GM19455 (cell line): ENCODE measurements at regions not wholly inside any gene's neighbourhood (a gene's known extent, or its start where the extent isn't known, plus 50 kb on each side); places are given as distances from the start of the nearest gene placed in this dataset.

ENCODE experiments used
- ATAC-seq: cut with Tn5 transposase; IDR thresholded peaks from one replicate; pipeline ENCODE4 v1.9.1; 2021; ENCODE audit not compliant: unreplicated experiment

- no peak for ATAC-seq
Observed at GRCh38 chr6:148082696-148083095, 259.9 kb upstream of the SASH1 start.

GRCh38 chr6:148085631-148086331 lies 256.9 kb upstream of the SASH1 start:
- ATAC-seq, result no peak

GRCh38 chr6:148086386-148086785 lies 256.3 kb upstream of the SASH1 start:
- ATAC-seq, result no peak

- no peak for ATAC-seq
Observed at GRCh38 chr6:148086843-148087242, 255.8 kb upstream of the SASH1 start.

- ATAC-seq, result no peak
Observed at GRCh38 chr6:148087659-148088058, 255.0 kb upstream of the SASH1 start.

- no peak for ATAC-seq
Observed at GRCh38 chr6:148090326-148090725, 252.3 kb upstream of the SASH1 start.

- ATAC-seq, result no peak
Observed at GRCh38 chr6:148091394-148091793, 251.2 kb upstream of the SASH1 start.

- no peak for ATAC-seq
Observed at GRCh38 chr6:148103436-148103835, 239.2 kb upstream of the SASH1 start.

- ATAC-seq, result no peak
Observed at GRCh38 chr6:148104131-148104530, 238.5 kb upstream of the SASH1 start.

- ATAC-seq, result no peak
Observed at GRCh38 chr6:148105695-148106094, 236.9 kb upstream of the SASH1 start.

GRCh38 chr6:148107911-148108310 lies 234.7 kb upstream of the SASH1 start:
- no peak for ATAC-seq

- ATAC-seq, result no peak
Observed at GRCh38 chr6:148109732-148110131, 232.9 kb upstream of the SASH1 start.

- no peak for ATAC-seq
Observed at GRCh38 chr6:148110925-148111324, 231.7 kb upstream of the SASH1 start.

- ATAC-seq, result no peak
Observed at GRCh38 chr6:148112851-148113319, 229.8 kb upstream of the SASH1 start.

GRCh38 chr6:148116001-148116400 lies 226.6 kb upstream of the SASH1 start:
- ATAC-seq, result no peak

- ATAC-seq, result no peak
Observed at GRCh38 chr6:148118244-148118643, 224.4 kb upstream of the SASH1 start.

- ATAC-seq, result no peak
Observed at GRCh38 chr6:148128014-148128730, 214.5 kb upstream of the SASH1 start.

GRCh38 chr6:148134592-148134991 lies 208.0 kb upstream of the SASH1 start:
- ATAC-seq, result no peak

GRCh38 chr6:148136586-148136985 lies 206.1 kb upstream of the SASH1 start:
- no peak for ATAC-seq

GRCh38 chr6:148137652-148138051 lies 205.0 kb upstream of the SASH1 start:
- ATAC-seq, result no peak

GRCh38 chr6:148138573-148138972 lies 204.1 kb upstream of the SASH1 start:
- no peak for ATAC-seq

- no peak for ATAC-seq
Observed at GRCh38 chr6:148140772-148141557, 201.7 kb upstream of the SASH1 start.
